SU-DHL-6 (cell line): ENCODE measurements at regions not wholly inside any gene's neighbourhood (a gene's known extent, or its start where the extent isn't known, plus 50 kb on each side); places are given as distances from the start of the nearest gene placed in this dataset.

Experiments used
- EZH2phosphoT487 ChIP-seq: fragments of 200-600 bp; sonication (generic), shearing (Covaris generic); conservative IDR thresholded peaks from 2 replicates; pipeline ENCODE4 v1.6.1; 2018; ENCODE audit warnings: mild to moderate bottlenecking, antibody characterized with exemption, low read length, moderate library complexity, mixed read lengths
- TF ChIP-seq, protein P1 (sequence below): fragments of 200-600 bp; sonication (generic); IDR thresholded peaks from one replicate; pipeline ENCODE4 v1.5.1; 2017; ENCODE audit warnings: antibody characterized with exemption, mild to moderate bottlenecking, low read length, moderate library complexity; ENCODE audit not compliant: insufficient read depth, poor library complexity, severe bottlenecking

DNA sequence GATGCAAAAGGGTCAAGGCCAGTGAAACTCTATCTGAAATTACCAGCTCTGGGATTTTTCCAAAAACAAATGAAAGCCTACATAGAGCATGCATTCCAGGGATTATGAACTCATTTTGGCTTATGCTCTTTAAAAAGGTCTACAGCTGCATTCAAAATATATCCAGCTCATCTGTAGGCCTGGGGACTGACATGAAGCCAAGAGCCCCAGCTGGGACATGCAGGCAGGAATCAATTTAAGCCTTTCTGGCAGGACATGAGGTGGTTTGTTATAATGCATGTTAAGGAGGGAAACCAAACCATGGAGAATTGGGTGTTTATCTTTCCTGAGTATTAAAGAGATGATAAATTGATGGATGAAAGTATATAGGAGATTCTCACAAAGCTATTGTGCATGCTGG lies 164.5 kb downstream of the RBM43 start:
- TF ChIP-seq, protein P1, sequence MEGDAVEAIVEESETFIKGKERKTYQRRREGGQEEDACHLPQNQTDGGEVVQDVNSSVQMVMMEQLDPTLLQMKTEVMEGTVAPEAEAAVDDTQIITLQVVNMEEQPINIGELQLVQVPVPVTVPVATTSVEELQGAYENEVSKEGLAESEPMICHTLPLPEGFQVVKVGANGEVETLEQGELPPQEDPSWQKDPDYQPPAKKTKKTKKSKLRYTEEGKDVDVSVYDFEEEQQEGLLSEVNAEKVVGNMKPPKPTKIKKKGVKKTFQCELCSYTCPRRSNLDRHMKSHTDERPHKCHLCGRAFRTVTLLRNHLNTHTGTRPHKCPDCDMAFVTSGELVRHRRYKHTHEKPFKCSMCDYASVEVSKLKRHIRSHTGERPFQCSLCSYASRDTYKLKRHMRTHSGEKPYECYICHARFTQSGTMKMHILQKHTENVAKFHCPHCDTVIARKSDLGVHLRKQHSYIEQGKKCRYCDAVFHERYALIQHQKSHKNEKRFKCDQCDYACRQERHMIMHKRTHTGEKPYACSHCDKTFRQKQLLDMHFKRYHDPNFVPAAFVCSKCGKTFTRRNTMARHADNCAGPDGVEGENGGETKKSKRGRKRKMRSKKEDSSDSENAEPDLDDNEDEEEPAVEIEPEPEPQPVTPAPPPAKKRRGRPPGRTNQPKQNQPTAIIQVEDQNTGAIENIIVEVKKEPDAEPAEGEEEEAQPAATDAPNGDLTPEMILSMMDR, result no peak
- no peak for TF ChIP-seq EZH2phosphoT487
